ENCODE measurements at regions not wholly inside any gene's neighbourhood (a gene's known extent, or its start where the extent isn't known, plus 50 kb on each side); places are given as distances from the start of the nearest gene placed in this dataset.

- H2BK20ac ChIP-seq (ENCODE audit: low read depth, low read length, poor library complexity, severe bottlenecking) = no peak overlapping the region
- no peak overlapping the region for H3T11ph ChIP-seq (ENCODE audit: low read length)
- H3K4ac ChIP-seq (ENCODE audit: low read depth, low read length) = no peak overlapping the region
- H3K4me2 ChIP-seq (ENCODE audit: insufficient read depth, insufficient read length, low read length) = no peak overlapping the region
- no peak overlapping the region for H2BK5ac ChIP-seq (ENCODE audit: insufficient read length, low read length)
- Mint-ChIP-seq H3K27ac (no peak overlapping the region), H3K4me3 (no peak overlapping the region), H3K27me3 (ENCODE audit: low read depth) (no peaks in the 10 kb centered on the region), H3K9me3 (no peaks in the 10 kb centered on the region), H3K36me3 (ENCODE audit: insufficient read depth in 1 of 3, low read depth in 3 of 3) (no peaks in the 10 kb centered on the region), H3K4me1 (no peaks in the 10 kb centered on the region)
- H3K79me1 ChIP-seq (ENCODE audit: insufficient read depth, low read depth, low read length, poor library complexity, severe bottlenecking) = no peaks in the 10 kb centered on the region
- H3K56ac ChIP-seq (ENCODE audit: insufficient read length, low read depth, low read length) = no peak overlapping the region
- DNase-seq = no peak
- H4K91ac ChIP-seq (ENCODE audit: insufficient read length, low read depth, low read length) = no peak overlapping the region
- H2AFZ ChIP-seq (ENCODE audit: low read length) = no peak overlapping the region
- H3K23ac ChIP-seq (ENCODE audit: insufficient read length, low read depth, low read length) = no peak overlapping the region
- no peaks in the 10 kb centered on the region for H3K79me2 ChIP-seq (ENCODE audit: insufficient read depth, low read length)
- no peak overlapping the region for H3K27ac ChIP-seq (ENCODE audit: insufficient read length, low read depth, low read length)
- no peaks in the 10 kb centered on the region for H3K23me2 ChIP-seq (ENCODE audit: insufficient read length, low read depth, low read length, poor library complexity, severe bottlenecking)
- TF ChIP-seq CTCF (conservative IDR thresholded peaks at IDR 0.05) = no peak
- H4K5ac ChIP-seq (ENCODE audit: insufficient read length, low read depth, low read length) = no peak overlapping the region
- no CpG with 5 or more reads among the region's 2 CpGs for WGBS (ENCODE audit: extremely low coverage, insufficient read length, low lambda C conversion rate)
- no peak overlapping the region for H3K14ac ChIP-seq (ENCODE audit: insufficient read depth, low read length)
- no peak overlapping the region for H3K18ac ChIP-seq (ENCODE audit: insufficient read length, low read depth, low read length)
- no peaks in the 10 kb centered on the region for H3K9me3 ChIP-seq (ENCODE audit: control insufficient read depth, low read depth, low read length)
- no peak overlapping the region for H2BK15ac ChIP-seq (ENCODE audit: low read depth, low read length)
- H3K27me3 ChIP-seq (ENCODE audit: insufficient read depth, low read length) = no peaks in the 10 kb centered on the region
- no peak overlapping the region for H2AK5ac ChIP-seq (ENCODE audit: insufficient read length, low read length)
- no peaks in the 10 kb centered on the region for H4K20me1 ChIP-seq (ENCODE audit: control insufficient read depth, insufficient read depth, insufficient read length)
- H4K8ac ChIP-seq (replicated peaks; ENCODE audit: insufficient read length, low read depth, low read length) = no peak overlapping the region
- no peak overlapping the region for H2BK120ac ChIP-seq (ENCODE audit: low read depth, low read length, poor library complexity, severe bottlenecking)
- no peaks in the 10 kb centered on the region for H3K4me1 ChIP-seq (ENCODE audit: insufficient read depth, low read length)
- H3K9ac ChIP-seq (ENCODE audit: extremely low read depth, insufficient read length, low read length) = no peak overlapping the region
- no peak overlapping the region for H2BK12ac ChIP-seq (ENCODE audit: insufficient read length, low read depth, low read length)
Observed at GRCh38 chr4:62475596-62475995, 1275.5 kb downstream of the ADGRL3 start.

Measured in H9 (cell line).